ENCODE measurements at regions not wholly inside any gene's neighbourhood (a gene's known extent, or its start where the extent isn't known, plus 50 kb on each side); places are given as distances from the start of the nearest gene placed in this dataset.

GRCh38 chr2:149986861-149987260, 399.3 kb upstream of the MMADHC start:
- Histone ChIP-seq H3K36me3 (ENCODE audit: insufficient read depth, low read length) (no peaks in the 10 kb centered on the region), H3K4me1 (ENCODE audit: insufficient read depth, low read length) (no peaks in the 10 kb centered on the region), H3K9me3 (ENCODE audit: low read length) (no peaks in the 10 kb centered on the region), H3K27ac (ENCODE audit: low read depth, low read length) (no peak overlapping the region), H3K9ac (ENCODE audit: low read length) (no peak overlapping the region), H3K4me3 (ENCODE audit: low read depth in 1 of 2, low read length in 2 of 2) (no peak overlapping the region), H3K27me3 (ENCODE audit: control insufficient read depth in 1 of 2, insufficient read depth in 2 of 2, low read length in 2 of 2) (no peaks in the 10 kb centered on the region)

- H3K4me3 ChIP-seq (ENCODE audit: low read depth in 1 of 2, low read length in 2 of 2), result no peak overlapping the region
- H3K9ac ChIP-seq (ENCODE audit: low read length), result no peak overlapping the region
- H3K27me3 ChIP-seq (ENCODE audit: control insufficient read depth in 1 of 2, insufficient read depth in 2 of 2, low read length in 2 of 2), result no peaks in the 10 kb centered on the region
- no peak overlapping the region for H3K27ac ChIP-seq (ENCODE audit: low read depth, low read length)
- H3K4me1 ChIP-seq (ENCODE audit: insufficient read depth, low read length), result no peaks in the 10 kb centered on the region
- no peaks in the 10 kb centered on the region for H3K36me3 ChIP-seq (ENCODE audit: insufficient read depth, low read length)
- H3K9me3 ChIP-seq (ENCODE audit: low read length), result no peaks in the 10 kb centered on the region
These were observed 396.7 kb upstream of the MMADHC start for GRCh38 chr2:149984311-149984710.

- Histone ChIP-seq H3K27me3 (ENCODE audit: control insufficient read depth in 1 of 2, insufficient read depth in 2 of 2, low read length in 2 of 2) (no peaks in the 10 kb centered on the region), H3K9ac (ENCODE audit: low read length) (no peak overlapping the region), H3K9me3 (ENCODE audit: low read length) (no peaks in the 10 kb centered on the region), H3K4me1 (ENCODE audit: insufficient read depth, low read length) (no peaks in the 10 kb centered on the region), H3K36me3 (ENCODE audit: insufficient read depth, low read length) (no peaks in the 10 kb centered on the region), H3K4me3 (ENCODE audit: low read depth in 1 of 2, low read length in 2 of 2) (no peak overlapping the region), H3K27ac (ENCODE audit: low read depth, low read length) (no peak overlapping the region)
These were observed 384.5 kb upstream of the MMADHC start for GRCh38 chr2:149972066-149972465.

- Histone ChIP-seq H3K36me3 (ENCODE audit: insufficient read depth, low read length) (no peaks in the 10 kb centered on the region), H3K4me1 (ENCODE audit: insufficient read depth, low read length) (no peaks in the 10 kb centered on the region), H3K4me3 (ENCODE audit: low read depth in 1 of 2, low read length in 2 of 2) (no peak overlapping the region), H3K9ac (ENCODE audit: low read length) (no peak overlapping the region), H3K27me3 (ENCODE audit: control insufficient read depth in 1 of 2, insufficient read depth in 2 of 2, low read length in 2 of 2) (no peaks in the 10 kb centered on the region), H3K27ac (ENCODE audit: low read depth, low read length) (no peak overlapping the region), H3K9me3 (ENCODE audit: low read length) (no peaks in the 10 kb centered on the region)
These were observed 367.5 kb upstream of the MMADHC start for GRCh38 chr2:149954981-149955600.

GRCh38 chr2:149953627-149954026, 366.1 kb upstream of the MMADHC start:
- no peaks in the 10 kb centered on the region for H3K27me3 ChIP-seq (ENCODE audit: control insufficient read depth in 1 of 2, insufficient read depth in 2 of 2, low read length in 2 of 2)
- no peaks in the 10 kb centered on the region for H3K36me3 ChIP-seq (ENCODE audit: insufficient read depth, low read length)
- H3K4me1 ChIP-seq (ENCODE audit: insufficient read depth, low read length), result no peaks in the 10 kb centered on the region
- H3K4me3 ChIP-seq (ENCODE audit: low read depth in 1 of 2, low read length in 2 of 2), result no peak overlapping the region
- H3K9me3 ChIP-seq (ENCODE audit: low read length), result no peaks in the 10 kb centered on the region
- no peak overlapping the region for H3K9ac ChIP-seq (ENCODE audit: low read length)
- no peak overlapping the region for H3K27ac ChIP-seq (ENCODE audit: low read depth, low read length)

- H3K9ac ChIP-seq (ENCODE audit: low read length), result no peak overlapping the region
- H3K36me3 ChIP-seq (ENCODE audit: insufficient read depth, low read length), result no peaks in the 10 kb centered on the region
- H3K4me3 ChIP-seq (ENCODE audit: low read depth in 1 of 2, low read length in 2 of 2), result no peak overlapping the region
- no peaks in the 10 kb centered on the region for H3K9me3 ChIP-seq (ENCODE audit: low read length)
- no peak overlapping the region for H3K27ac ChIP-seq (ENCODE audit: low read depth, low read length)
- no peaks in the 10 kb centered on the region for H3K4me1 ChIP-seq (ENCODE audit: insufficient read depth, low read length)
- H3K27me3 ChIP-seq (ENCODE audit: control insufficient read depth in 1 of 2, insufficient read depth in 2 of 2, low read length in 2 of 2), result no peaks in the 10 kb centered on the region
These were observed 343.9 kb upstream of the MMADHC start for GRCh38 chr2:149931486-149931885.

GRCh38 chr2:149928011-149928410, 340.4 kb upstream of the MMADHC start:
- no peaks in the 10 kb centered on the region for H3K9me3 ChIP-seq (ENCODE audit: low read length)
- no peaks in the 10 kb centered on the region for H3K27me3 ChIP-seq (ENCODE audit: control insufficient read depth in 1 of 2, insufficient read depth in 2 of 2, low read length in 2 of 2)
- H3K9ac ChIP-seq (ENCODE audit: low read length), result no peak overlapping the region
- H3K27ac ChIP-seq (ENCODE audit: low read depth, low read length), result no peak overlapping the region
- H3K4me3 ChIP-seq (ENCODE audit: low read depth in 1 of 2, low read length in 2 of 2), result no peak overlapping the region
- H3K36me3 ChIP-seq (ENCODE audit: insufficient read depth, low read length), result no peaks in the 10 kb centered on the region
- no peaks in the 10 kb centered on the region for H3K4me1 ChIP-seq (ENCODE audit: insufficient read depth, low read length)

GRCh38 chr2:149926149-149926548, 338.6 kb upstream of the MMADHC start:
- no peaks in the 10 kb centered on the region for H3K9me3 ChIP-seq (ENCODE audit: low read length)
- H3K27me3 ChIP-seq (ENCODE audit: control insufficient read depth in 1 of 2, insufficient read depth in 2 of 2, low read length in 2 of 2), result no peaks in the 10 kb centered on the region
- H3K27ac ChIP-seq (ENCODE audit: low read depth, low read length), result no peak overlapping the region
- H3K36me3 ChIP-seq (ENCODE audit: insufficient read depth, low read length), result no peaks in the 10 kb centered on the region
- H3K4me3 ChIP-seq (ENCODE audit: low read depth in 1 of 2, low read length in 2 of 2), result no peak overlapping the region
- H3K9ac ChIP-seq (ENCODE audit: low read length), result no peak overlapping the region
- no peaks in the 10 kb centered on the region for H3K4me1 ChIP-seq (ENCODE audit: insufficient read depth, low read length)

GRCh38 chr2:149924549-149925213, 337.1 kb upstream of the MMADHC start:
- H3K27ac ChIP-seq (ENCODE audit: low read depth, low read length), result no peak overlapping the region
- H3K9ac ChIP-seq (ENCODE audit: low read length), result no peak overlapping the region
- H3K4me3 ChIP-seq (ENCODE audit: low read depth in 1 of 2, low read length in 2 of 2), result no peak overlapping the region
- no peaks in the 10 kb centered on the region for H3K9me3 ChIP-seq (ENCODE audit: low read length)
- H3K27me3 ChIP-seq (ENCODE audit: control insufficient read depth in 1 of 2, insufficient read depth in 2 of 2, low read length in 2 of 2), result no peaks in the 10 kb centered on the region
- H3K36me3 ChIP-seq (ENCODE audit: insufficient read depth, low read length), result no peaks in the 10 kb centered on the region
- no peaks in the 10 kb centered on the region for H3K4me1 ChIP-seq (ENCODE audit: insufficient read depth, low read length)

GRCh38 chr2:149924028-149924427, 336.5 kb upstream of the MMADHC start:
- Histone ChIP-seq H3K9ac (ENCODE audit: low read length) (no peak overlapping the region), H3K27me3 (ENCODE audit: control insufficient read depth in 1 of 2, insufficient read depth in 2 of 2, low read length in 2 of 2) (no peaks in the 10 kb centered on the region), H3K9me3 (ENCODE audit: low read length) (no peaks in the 10 kb centered on the region), H3K36me3 (ENCODE audit: insufficient read depth, low read length) (no peaks in the 10 kb centered on the region), H3K27ac (ENCODE audit: low read depth, low read length) (no peak overlapping the region), H3K4me1 (ENCODE audit: insufficient read depth, low read length) (no peaks in the 10 kb centered on the region), H3K4me3 (ENCODE audit: low read depth in 1 of 2, low read length in 2 of 2) (no peak overlapping the region)

- Histone ChIP-seq H3K36me3 (ENCODE audit: insufficient read depth, low read length) (no peaks in the 10 kb centered on the region), H3K27me3 (ENCODE audit: control insufficient read depth in 1 of 2, insufficient read depth in 2 of 2, low read length in 2 of 2) (no peaks in the 10 kb centered on the region), H3K4me1 (ENCODE audit: insufficient read depth, low read length) (no peaks in the 10 kb centered on the region), H3K27ac (ENCODE audit: low read depth, low read length) (no peak overlapping the region), H3K9me3 (ENCODE audit: low read length) (no peaks in the 10 kb centered on the region), H3K9ac (ENCODE audit: low read length) (no peak overlapping the region), H3K4me3 (ENCODE audit: low read depth in 1 of 2, low read length in 2 of 2) (no peak overlapping the region)
These were observed 334.5 kb upstream of the MMADHC start for GRCh38 chr2:149921911-149922616.
